Uterus (tissue), 2 donors: ENCODE measurements at regions not wholly inside any gene's neighbourhood (a gene's known extent, or its start where the extent isn't known, plus 50 kb on each side); places are given as distances from the start of the nearest gene placed in this dataset.

Experiments used
- CTCF ChIP-seq, 4 experiments: fragments of 200-600 bp in 2 of 4; fragments of 450-650 bp in 2 of 4; sonication (generic) in 2 of 4; IDR thresholded peaks; one replicate each; pipeline ENCODE4 v1.5.1; 2016 to 2019; ENCODE audit warnings: antibody characterized with exemption in 4 of 4, mild to moderate bottlenecking in 2 of 4, moderate library complexity in 1 of 4
- POLR2A ChIP-seq, 2 donors: fragments of 450-650 bp; IDR thresholded peaks; one replicate each; pipeline ENCODE4 v1.6.1; 2016; ENCODE audit warnings: antibody characterized with exemption in 2 of 2, mild to moderate bottlenecking in 1 of 2, moderate library complexity in 1 of 2

- TF ChIP-seq POLR2A (IDR thresholded peaks at IDR 0.05) (no peak), CTCF (IDR thresholded peaks at IDR 0.05) (no peak)
These were observed 252.3 kb downstream of the HAUS1 start for GRCh38 chr18:46356278-46357033.
